ENCODE measurements at regions not wholly inside any gene's neighbourhood (a gene's known extent, or its start where the extent isn't known, plus 50 kb on each side); places are given as distances from the start of the nearest gene placed in this dataset.
"Not testable (repeated sequence)": the region's sequence is repeated elsewhere in the genome, so short reads cannot be mapped to it uniquely, and the experiment has no call there.

- intact Hi-C loops (cut with DNase I), result no loop called here
- no peak for ATAC-seq
- no peak for DNase-seq (ENCODE audit: missing footprints)
Measured at GRCh38 chr1:60679524-60680375, 402.6 kb upstream of the NFIA start.

GRCh38 chr1:60678802-60679201 is 403.6 kb upstream of the NFIA start:
- ATAC-seq, result no peak
- DNase-seq (ENCODE audit: missing footprints), result no peak
- intact Hi-C loops (cut with DNase I), result no loop called here

- intact Hi-C loops (cut with DNase I), result no loop called here
- no peak for DNase-seq (ENCODE audit: missing footprints)
- no peak for ATAC-seq
Measured at GRCh38 chr1:60678391-60678790, 404.0 kb upstream of the NFIA start.

- ATAC-seq (no peak), DNase-seq (ENCODE audit: missing footprints) (no peak)
- intact Hi-C loops (cut with DNase I), result no loop called here
Measured at GRCh38 chr1:60672449-60672848, 409.9 kb upstream of the NFIA start.

- DNase-seq (ENCODE audit: missing footprints), result no peak
- no peak for ATAC-seq
- intact Hi-C loops (cut with DNase I), result no loop called here
Measured at GRCh38 chr1:60670302-60670701, 412.1 kb upstream of the NFIA start.

- intact Hi-C loops (cut with DNase I), result no loop called here
- no peak for DNase-seq (ENCODE audit: missing footprints)
- ATAC-seq, result no peak
Measured at GRCh38 chr1:60668585-60668984, 413.8 kb upstream of the NFIA start.

- ATAC-seq (no peak), DNase-seq (ENCODE audit: missing footprints) (no peak)
- intact Hi-C loops (cut with DNase I), result no loop called here
Measured at GRCh38 chr1:60665311-60665710, 417.1 kb upstream of the NFIA start.

- ATAC-seq (no peak), DNase-seq (ENCODE audit: missing footprints) (no peak)
- intact Hi-C loops (cut with DNase I), result no loop called here
Measured at GRCh38 chr1:60664086-60664625, 418.2 kb upstream of the NFIA start.

- intact Hi-C loops (cut with DNase I), result no loop called here
- no peak for DNase-seq (ENCODE audit: missing footprints)
- ATAC-seq, result no peak
Measured at GRCh38 chr1:60662486-60663044, 419.8 kb upstream of the NFIA start.

GRCh38 chr1:60657926-60658325 is 424.4 kb upstream of the NFIA start:
- DNase-seq (ENCODE audit: missing footprints) (no peak), ATAC-seq (no peak)
- intact Hi-C loops (cut with DNase I), result no loop called here

- no peak for DNase-seq (ENCODE audit: missing footprints)
- no peak for ATAC-seq
- intact Hi-C loops (cut with DNase I), result no loop called here
Measured at GRCh38 chr1:60655679-60656355, 426.5 kb upstream of the NFIA start.

GRCh38 chr1:60640033-60640551 is 442.3 kb upstream of the NFIA start:
- DNase-seq (ENCODE audit: missing footprints); ATAC-seq; intact Hi-C loops (cut with DNase I): not testable (repeated sequence)

GRCh38 chr1:60639287-60639686 is 443.1 kb upstream of the NFIA start:
- no peak for ATAC-seq
- no peak for DNase-seq (ENCODE audit: missing footprints)
- intact Hi-C loops (cut with DNase I), result no loop called here

- intact Hi-C loops (cut with DNase I), result no loop called here
- no peak for ATAC-seq
- no peak for DNase-seq (ENCODE audit: missing footprints)
Measured at GRCh38 chr1:60637651-60638050, 444.7 kb upstream of the NFIA start.

GRCh38 chr1:60636946-60637345 is 445.4 kb upstream of the NFIA start:
- intact Hi-C loops (cut with DNase I), result no loop called here
- DNase-seq (ENCODE audit: missing footprints) (no peak), ATAC-seq (no peak)

- no peak for ATAC-seq
Measured at GRCh38 chr1:60634106-60634505, 448.3 kb upstream of the NFIA start.

GRCh38 chr1:60622486-60622885 is 459.9 kb upstream of the NFIA start:
- DNase-seq (ENCODE audit: missing footprints) (no peak), ATAC-seq (no peak)
- intact Hi-C loops (cut with DNase I), result no loop called here

More at GRCh38 chr1:60634106-60634505, 448.3 kb upstream of the NFIA start:
- intact Hi-C loops (cut with DNase I), result no loop called here
- DNase-seq (ENCODE audit: missing footprints), result no peak

- no peak for DNase-seq (ENCODE audit: missing footprints)
- no peak for ATAC-seq
- intact Hi-C loops (cut with DNase I), result no loop called here
Measured at GRCh38 chr1:60621368-60621851, 461.0 kb upstream of the NFIA start.

- ATAC-seq (no peak), DNase-seq (ENCODE audit: missing footprints) (no peak)
- intact Hi-C loops (cut with DNase I), result no loop called here
Measured at GRCh38 chr1:60620087-60620486, 462.3 kb upstream of the NFIA start.

Data from Right ventricle myocardium inferior (tissue), 1 donor.